ENCODE measurements at regions not wholly inside any gene's neighbourhood (a gene's known extent, or its start where the extent isn't known, plus 50 kb on each side); places are given as distances from the start of the nearest gene placed in this dataset.

- DNase-seq (ENCODE audit: low read depth) = no peak
These were observed 64.3 kb downstream of the DMRTA2 start for GRCh38 chr1:50358962-50359361.

- DNase-seq (ENCODE audit: low read depth) = no peak
These were observed 66.1 kb downstream of the DMRTA2 start for GRCh38 chr1:50357186-50357585.

- DNase-seq (ENCODE audit: low read depth) = no peak
These were observed 68.4 kb downstream of the DMRTA2 start for GRCh38 chr1:50354813-50355212.

DNA sequence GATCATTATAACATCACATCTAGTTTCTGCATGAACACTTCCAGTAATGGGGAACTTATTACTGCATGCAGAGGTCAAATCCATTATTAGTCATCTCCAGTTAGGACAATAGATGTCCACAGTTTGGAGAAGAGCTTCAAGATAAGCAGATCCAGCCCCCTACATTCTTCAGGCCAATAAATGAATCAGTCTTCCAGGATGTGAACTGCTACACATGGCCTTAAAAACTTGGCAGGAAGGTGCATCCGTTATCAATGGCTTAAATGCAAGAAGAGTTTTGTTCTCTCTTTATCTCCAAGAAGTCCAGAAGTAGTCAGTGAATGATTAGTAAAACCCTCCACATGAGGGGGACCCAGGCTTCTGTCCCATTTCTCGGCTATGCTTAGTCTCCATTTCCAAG lies 70.8 kb downstream of the DMRTA2 start:
- DNase-seq (ENCODE audit: low read depth) = no peak

- DNase-seq (ENCODE audit: low read depth) = no peak
These were observed 72.4 kb downstream of the DMRTA2 start for GRCh38 chr1:50350868-50351267.

- DNase-seq (ENCODE audit: low read depth) = no peak
These were observed 72.8 kb downstream of the DMRTA2 start for GRCh38 chr1:50350421-50350820.

- DNase-seq (ENCODE audit: low read depth) = no peak
These were observed 74.0 kb downstream of the DMRTA2 start for GRCh38 chr1:50349242-50349565.

DNA sequence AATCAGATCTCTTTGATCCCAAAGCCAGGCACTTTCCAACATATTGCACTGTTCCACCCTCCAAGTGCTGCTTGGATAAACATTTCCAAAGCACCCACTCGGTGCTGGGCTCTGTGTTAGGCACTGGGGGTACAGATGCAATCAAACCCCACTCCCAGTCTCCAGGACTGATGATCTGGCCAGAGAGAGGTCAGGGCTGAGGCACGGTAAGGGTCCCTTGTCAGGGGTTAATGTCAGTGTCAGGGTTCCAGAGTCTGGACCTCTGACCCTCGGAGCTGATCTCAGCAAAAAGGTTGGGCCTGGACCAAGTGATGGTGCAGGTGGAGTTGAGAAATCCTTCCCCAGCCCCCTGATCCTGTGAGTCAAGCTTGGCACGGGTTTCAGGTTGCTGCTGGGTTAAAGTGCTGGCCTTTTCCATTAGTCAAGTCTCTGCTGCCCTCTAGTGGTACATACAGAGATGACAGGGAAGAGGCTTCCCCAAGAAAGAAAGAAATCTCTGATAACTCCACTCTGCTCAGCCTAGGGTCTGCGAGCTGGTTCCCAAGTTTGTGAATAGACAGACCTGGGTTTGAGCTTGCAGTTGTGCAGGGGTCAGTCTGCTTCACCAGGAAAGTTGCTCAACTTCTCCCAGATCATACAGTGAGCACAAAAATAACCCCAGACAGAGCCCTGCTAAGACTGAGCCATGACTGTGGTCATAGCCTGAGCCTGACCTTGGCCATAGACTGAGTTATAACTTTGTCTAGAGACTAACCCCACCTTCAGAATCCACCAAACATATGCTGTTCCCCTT lies 74.6 kb downstream of the DMRTA2 start:
- peak; percentile 53 for DNase-seq (ENCODE audit: low read depth)

- DNase-seq (ENCODE audit: low read depth) = no peak
These were observed 75.3 kb downstream of the DMRTA2 start for GRCh38 chr1:50347933-50348332.

- no peak for DNase-seq (ENCODE audit: low read depth)
These were observed 76.6 kb downstream of the DMRTA2 start for GRCh38 chr1:50346621-50347020.

DNA sequence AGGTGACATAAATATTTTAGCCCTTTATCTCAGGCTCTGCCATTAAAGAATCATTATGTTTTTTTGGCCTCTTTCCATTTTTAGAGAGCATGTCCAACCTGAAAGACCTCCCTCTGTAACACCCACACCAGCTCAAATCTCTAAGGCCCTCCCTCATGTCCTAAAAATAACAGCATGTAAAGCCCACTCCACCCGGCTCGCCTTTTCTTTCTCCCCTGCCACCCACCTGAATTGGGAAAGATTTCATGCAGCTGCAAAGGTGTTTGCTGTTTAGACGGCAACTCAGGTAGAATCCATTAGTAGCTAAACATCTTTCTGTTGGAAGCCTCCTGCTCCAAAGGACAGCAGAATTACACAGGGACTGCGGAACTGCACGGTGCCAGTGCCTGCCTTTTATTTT lies 79.9 kb downstream of the DMRTA2 start:
- no peak for DNase-seq (ENCODE audit: low read depth)

GRCh38 chr1:50342525-50342924 lies 80.7 kb downstream of the DMRTA2 start:
- no peak for DNase-seq (ENCODE audit: low read depth)

DNA sequence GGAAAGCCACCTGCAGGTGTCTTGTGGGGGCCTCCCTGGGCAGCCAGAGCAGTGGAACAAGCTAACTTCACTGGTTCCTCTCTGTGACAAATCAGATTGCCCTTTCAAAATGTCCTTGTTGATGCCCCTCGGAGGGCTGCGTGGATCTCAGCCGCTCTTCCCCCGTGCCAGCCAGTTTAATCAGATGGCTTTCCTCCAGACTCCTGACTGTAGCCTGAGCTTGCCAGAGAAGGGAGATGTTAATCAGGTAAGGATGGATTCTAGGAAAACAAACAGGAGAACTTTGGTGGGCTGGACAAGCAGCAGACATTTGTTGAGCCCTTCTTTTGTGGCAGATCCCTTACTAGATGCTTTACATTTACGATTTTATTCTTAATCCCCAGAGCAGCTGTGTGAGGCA lies 88.2 kb downstream of the DMRTA2 start:
- no peak for DNase-seq (ENCODE audit: low read depth)

GRCh38 chr1:50333595-50333974 lies 89.7 kb downstream of the DMRTA2 start:
- no peak for DNase-seq (ENCODE audit: low read depth)

DNA sequence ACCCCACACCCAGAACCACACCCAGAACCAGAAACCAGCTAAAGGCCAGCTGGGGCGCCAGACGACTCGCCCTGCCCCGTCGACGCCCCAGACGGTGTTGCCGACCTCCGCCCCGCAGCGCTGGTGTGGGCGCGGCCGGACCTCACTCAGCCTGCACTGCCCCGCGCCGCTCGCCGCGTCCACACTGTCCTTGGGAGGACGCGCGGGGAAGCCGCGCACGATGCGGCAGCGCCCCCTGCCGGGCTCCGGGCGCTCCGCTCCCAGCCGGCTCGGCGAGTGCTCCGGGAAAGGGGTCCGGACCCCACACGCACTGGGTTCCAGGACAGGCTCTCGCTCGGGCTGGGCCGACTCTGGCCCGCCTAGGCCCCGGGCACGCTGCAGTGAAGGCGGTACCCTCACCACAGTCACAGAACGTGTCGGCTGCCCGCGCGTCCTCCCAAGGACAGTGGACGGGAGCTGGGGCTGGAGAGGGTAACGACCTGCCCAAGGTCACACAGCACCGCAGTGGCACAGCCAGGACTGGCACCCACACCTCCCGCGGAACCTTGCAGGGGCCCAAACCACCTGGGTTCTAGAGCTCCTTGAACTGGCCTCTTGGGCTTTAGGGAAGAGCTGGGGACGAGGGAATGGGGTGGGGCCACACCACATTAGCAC lies 90.2 kb downstream of the DMRTA2 start:
- DNase-seq (ENCODE audit: low read depth) = peak; percentile 6

DNA sequence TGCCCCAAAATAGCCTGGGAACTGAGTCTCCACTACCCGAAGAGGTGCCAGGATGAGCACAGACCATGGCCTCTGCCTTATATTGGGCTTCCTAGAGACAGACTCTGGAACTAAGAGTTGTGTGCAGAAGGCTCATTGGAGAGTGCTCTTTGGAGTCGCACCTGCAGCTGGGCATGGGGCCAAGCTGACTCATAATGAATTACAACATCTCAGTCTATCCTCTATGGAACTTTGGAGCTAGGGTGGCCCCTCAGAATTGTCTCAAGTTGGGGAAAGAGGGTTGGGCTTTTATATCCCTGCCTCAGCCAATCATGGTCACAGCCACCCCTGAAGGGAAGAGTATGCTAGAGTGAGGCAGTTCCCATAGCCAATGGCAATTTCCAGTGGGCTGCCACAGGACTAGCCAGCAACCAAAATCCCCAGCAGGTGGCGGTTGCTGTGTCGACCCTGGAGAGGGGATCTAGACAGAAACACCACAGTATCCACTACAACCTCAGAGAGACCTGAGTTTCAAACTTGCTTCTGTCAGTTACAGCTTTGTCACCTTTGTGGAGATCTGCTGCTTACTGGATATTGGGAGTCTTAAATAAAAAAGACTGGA lies 93.8 kb downstream of the DMRTA2 start:
- DNase-seq (ENCODE audit: low read depth) = no peak

DNA sequence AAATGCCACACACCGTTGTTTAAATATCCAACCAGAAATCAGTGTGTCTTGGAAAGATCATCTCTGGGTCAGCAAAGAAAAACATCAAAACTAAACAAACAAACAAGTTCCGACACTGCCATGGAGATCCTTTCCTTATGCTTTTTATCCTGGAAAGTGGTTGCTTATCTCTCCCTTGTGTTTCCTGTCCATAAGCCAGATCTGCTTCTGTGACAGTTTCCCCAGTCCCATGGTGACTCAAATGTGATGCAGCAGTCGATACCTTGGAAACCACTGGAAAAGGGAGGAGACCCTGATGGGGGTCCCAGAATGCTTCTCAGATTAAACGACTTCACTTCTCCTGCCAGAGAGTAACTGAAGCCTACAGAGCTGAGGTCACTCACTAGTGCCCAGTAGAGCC lies 94.7 kb downstream of the DMRTA2 start:
- DNase-seq (ENCODE audit: low read depth) = no peak

GRCh38 chr1:50326026-50326425 lies 97.2 kb downstream of the DMRTA2 start:
- DNase-seq (ENCODE audit: low read depth) = no peak

DNA sequence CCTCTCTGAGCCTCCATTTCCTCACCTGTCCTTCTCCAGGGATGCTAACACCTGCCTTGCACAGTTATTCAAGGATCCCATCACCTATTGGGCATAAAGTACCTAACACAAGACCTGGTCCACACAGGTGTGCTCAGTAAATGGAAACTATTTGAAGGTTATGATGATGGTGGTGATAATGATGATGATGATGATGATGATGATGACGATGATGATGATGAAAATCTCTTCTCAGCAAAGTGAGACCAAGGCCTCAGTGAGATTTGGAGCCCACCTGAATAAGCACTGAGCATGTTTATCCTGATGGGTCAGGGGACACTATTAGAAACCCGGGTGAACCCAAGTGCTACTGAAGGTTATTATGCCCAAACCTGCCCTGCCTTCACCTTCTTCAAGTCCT lies 100.7 kb downstream of the DMRTA2 start:
- no peak for DNase-seq (ENCODE audit: low read depth)

DNA sequence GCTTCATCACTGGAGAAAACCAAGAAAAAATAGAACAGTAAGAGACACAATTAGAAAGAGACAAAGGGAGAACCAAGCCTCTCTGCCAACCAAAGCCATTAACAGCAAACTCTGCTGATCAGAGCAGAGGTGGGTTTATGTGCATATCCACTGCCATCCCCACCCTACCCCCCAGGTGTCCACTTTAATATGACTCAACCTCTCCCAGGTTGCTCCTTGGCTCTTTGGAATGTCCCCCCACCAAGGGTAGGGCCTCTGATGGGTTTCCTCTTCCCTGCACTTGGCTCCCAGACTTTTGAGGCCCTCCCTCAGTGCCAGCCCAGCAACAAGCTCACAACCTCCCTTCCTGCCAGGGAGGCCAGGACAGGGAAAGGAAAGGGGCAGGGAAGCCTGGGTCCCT lies 104.8 kb downstream of the DMRTA2 start:
- no peak for DNase-seq (ENCODE audit: low read depth)

DNA sequence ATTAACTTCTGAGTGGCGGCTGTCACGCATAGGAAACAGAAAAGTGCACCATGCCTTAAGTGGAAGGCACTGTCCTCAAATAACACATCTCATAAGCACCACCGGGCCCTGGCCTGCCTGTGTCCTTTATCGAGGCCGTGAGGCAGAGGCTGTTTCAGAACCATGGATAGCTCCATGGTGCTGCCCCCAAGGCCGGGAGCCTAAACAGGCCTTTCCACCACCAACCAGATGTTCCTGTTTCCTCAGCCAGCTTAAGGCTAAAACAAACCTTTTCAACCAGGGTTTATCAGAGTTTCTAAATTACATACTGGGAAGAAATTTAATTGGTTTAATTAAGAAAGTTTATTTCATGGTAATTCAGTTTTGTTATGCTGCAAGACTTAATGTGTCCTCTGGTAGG lies 114.4 kb downstream of the DMRTA2 start:
- DNase-seq (ENCODE audit: low read depth) = no peak

DNA sequence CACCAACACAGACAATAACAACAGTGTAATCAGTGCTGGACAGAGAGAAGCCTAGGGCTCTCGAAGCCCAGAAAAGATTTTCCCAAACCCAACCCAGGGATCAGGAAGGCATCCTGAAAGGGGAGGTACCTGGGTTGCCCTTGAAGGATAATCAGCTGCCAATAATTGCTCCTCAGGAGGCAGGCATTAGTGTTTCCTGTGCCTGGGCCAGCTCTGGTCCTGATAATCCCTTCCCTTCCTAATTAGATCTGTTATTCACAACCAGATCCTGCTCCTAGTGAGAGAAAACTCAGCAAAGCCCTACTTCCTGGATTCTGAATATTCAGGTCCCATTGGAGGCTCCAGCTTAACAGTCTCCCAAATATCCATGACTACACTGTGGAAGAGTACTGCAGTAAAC lies 117.4 kb downstream of the DMRTA2 start:
- DNase-seq (ENCODE audit: low read depth) = no peak

DNA sequence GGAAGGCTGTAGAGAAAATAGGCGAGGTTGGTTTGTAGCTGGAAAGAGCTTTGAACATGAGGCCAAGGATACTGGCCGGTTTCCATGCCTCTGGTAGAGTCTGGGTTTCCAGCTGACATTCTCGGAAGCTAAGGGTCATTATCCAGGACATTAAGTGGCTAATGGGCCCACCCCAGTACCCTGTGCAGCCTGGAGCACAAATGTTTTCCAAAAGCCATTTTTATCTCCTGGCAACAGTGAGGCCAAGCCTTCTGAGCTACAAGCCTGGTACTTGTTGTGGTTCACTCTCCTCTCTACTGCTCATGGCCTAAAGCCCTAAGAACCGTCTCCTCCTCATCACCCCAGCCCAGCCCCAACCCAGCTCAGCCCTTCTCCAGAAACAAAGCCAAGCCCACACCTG lies 122.9 kb downstream of the DMRTA2 start:
- no peak for DNase-seq (ENCODE audit: low read depth)

DNA sequence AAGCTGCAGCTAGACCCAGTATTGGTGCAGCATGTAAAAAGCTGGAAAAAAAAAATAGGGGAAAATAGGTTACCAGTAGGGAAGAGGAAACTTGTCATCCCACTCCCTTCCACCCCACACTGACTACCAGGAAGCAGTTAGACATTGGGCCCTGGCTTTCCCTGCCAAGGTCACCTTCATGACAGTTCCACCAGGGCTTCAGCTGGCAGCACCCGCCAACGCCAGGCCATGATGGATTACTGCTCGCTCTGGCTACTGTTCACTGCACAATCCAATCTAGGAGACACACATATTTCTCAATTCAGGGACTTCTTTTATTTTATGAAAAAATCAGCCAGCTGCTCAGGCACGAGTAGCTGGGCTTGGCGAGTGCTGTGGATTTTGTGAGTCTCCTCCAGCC lies 127.7 kb downstream of the DMRTA2 start:
- DNase-seq (ENCODE audit: low read depth) = no peak
